ENCODE measurements at regions not wholly inside any gene's neighbourhood (a gene's known extent, or its start where the extent isn't known, plus 50 kb on each side); places are given as distances from the start of the nearest gene placed in this dataset.

DNA sequence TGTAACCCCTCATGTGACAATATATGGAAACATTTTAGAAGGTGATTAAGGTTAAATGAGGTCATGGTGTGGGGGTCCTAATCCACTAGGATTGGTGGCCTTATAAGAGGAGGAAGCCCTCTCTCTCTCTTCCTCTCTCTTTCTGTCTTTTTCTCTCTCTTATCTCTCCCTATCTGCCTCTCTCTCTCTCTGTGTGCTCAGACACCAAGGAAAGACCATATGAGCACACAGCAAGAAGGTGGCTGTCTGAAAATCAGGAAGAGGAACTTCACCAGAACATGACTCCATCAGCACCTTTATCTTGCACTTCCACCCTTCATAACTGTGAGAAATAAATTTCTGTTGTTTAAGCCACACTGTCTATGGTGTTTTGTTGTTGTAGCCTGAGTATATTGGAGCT lies 1472.2 kb downstream of the PCDH7 start:
- H3K27me3 ChIP-seq (ENCODE audit: insufficient read depth, low read length): no peaks in the 10 kb centered on the region
- H3K36me3 Mint-ChIP-seq (ENCODE audit: insufficient read depth in 1 of 3, low read depth in 3 of 3): peaks cover 0 to 3% (median 0%) of the 10 kb centered on the region in 3 experiments; a peak in 2 of 7 replicates

More for the DNA sequence above, 1472.2 kb downstream of the PCDH7 start:
- Histone ChIP-seq H2BK12ac (ENCODE audit: insufficient read length, low read depth, low read length) (no peak overlapping the region), H4K8ac (replicated peaks; ENCODE audit: insufficient read length, low read depth, low read length) (no peak overlapping the region), H3K4me1 (ENCODE audit: insufficient read depth, low read length) (no peaks in the 10 kb centered on the region), H3T11ph (ENCODE audit: low read length) (no peak overlapping the region), H4K5ac (ENCODE audit: insufficient read length, low read depth, low read length) (no peak overlapping the region), H3K23ac (ENCODE audit: insufficient read length, low read depth, low read length) (no peak overlapping the region), H3K18ac (ENCODE audit: insufficient read length, low read depth, low read length) (no peak overlapping the region), H3K9ac (ENCODE audit: extremely low read depth, insufficient read length, low read length) (no peak overlapping the region), H2BK5ac (ENCODE audit: insufficient read length, low read length) (no peak overlapping the region), H3K14ac (ENCODE audit: insufficient read depth, low read length) (no peak overlapping the region), H3K79me2 (ENCODE audit: insufficient read depth, low read length) (no peaks in the 10 kb centered on the region), H2BK120ac (ENCODE audit: low read depth, low read length, poor library complexity, severe bottlenecking) (no peak overlapping the region), H3K9me3 (ENCODE audit: control insufficient read depth, low read depth, low read length) (no peaks in the 10 kb centered on the region), H2AK5ac (ENCODE audit: insufficient read length, low read length) (no peak overlapping the region), H3K56ac (ENCODE audit: insufficient read length, low read depth, low read length) (no peak overlapping the region), H2BK20ac (ENCODE audit: low read depth, low read length, poor library complexity, severe bottlenecking) (no peak overlapping the region), H2BK15ac (ENCODE audit: low read depth, low read length) (no peak overlapping the region), H3K79me1 (ENCODE audit: insufficient read depth, low read depth, low read length, poor library complexity, severe bottlenecking) (no peaks in the 10 kb centered on the region), H3K4ac (ENCODE audit: low read depth, low read length) (no peak overlapping the region), H3K23me2 (ENCODE audit: insufficient read length, low read depth, low read length, poor library complexity, severe bottlenecking) (no peaks in the 10 kb centered on the region), H2AFZ (ENCODE audit: low read length) (no peak overlapping the region), H4K91ac (ENCODE audit: insufficient read length, low read depth, low read length) (no peak overlapping the region), H3K27ac (ENCODE audit: insufficient read length, low read depth, low read length) (no peak overlapping the region), H4K20me1 (ENCODE audit: control insufficient read depth, insufficient read depth, insufficient read length) (no peaks in the 10 kb centered on the region), H3K4me2 (ENCODE audit: insufficient read depth, insufficient read length, low read length) (no peak overlapping the region)
- no peaks in the 10 kb centered on the region for H3K4me1 Mint-ChIP-seq
- no peaks in the 10 kb centered on the region for H3K27me3 Mint-ChIP-seq (ENCODE audit: low read depth)
- H3K9me3 Mint-ChIP-seq: peaks cover 3% of the 10 kb centered on the region in 2 experiments; a peak in 2 of 5 replicates
- H3K4me3 Mint-ChIP-seq: no peak overlapping the region
- DNase-seq: no peak
- TF ChIP-seq CTCF (conservative IDR thresholded peaks at IDR 0.05): no peak
- no peak overlapping the region for H3K27ac Mint-ChIP-seq

All from H9 (cell line).